ENCODE measurements at regions not wholly inside any gene's neighbourhood (a gene's known extent, or its start where the extent isn't known, plus 50 kb on each side); places are given as distances from the start of the nearest gene placed in this dataset.

DNA sequence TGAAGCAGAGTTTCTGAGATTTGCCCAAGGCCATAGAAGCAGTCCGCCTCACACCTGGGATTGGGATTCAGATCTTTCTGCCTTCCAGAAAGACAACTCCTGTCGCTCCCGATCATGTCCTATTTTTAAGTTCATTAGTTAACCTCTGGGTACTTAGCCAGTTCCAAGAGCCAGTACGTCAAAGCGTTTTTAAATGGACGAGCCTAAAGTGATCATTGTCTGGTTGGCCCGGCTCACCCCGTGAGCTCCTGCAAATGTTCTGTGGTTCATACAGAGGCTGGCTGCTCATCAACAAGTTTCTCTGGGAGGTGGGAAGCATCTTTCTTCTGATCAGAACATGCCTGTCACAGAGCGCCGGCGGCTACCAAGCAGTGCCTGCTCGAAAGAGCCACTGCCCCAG lies 554.5 kb upstream of the WWC1 start:
- no peak for DNase-seq (ENCODE audit: extremely low read depth, low read depth, low spot score)

- no peak for DNase-seq (ENCODE audit: extremely low read depth, low read depth, low spot score)
Measured at GRCh38 chr5:167743695-167744464, 547.6 kb upstream of the WWC1 start.

DNA sequence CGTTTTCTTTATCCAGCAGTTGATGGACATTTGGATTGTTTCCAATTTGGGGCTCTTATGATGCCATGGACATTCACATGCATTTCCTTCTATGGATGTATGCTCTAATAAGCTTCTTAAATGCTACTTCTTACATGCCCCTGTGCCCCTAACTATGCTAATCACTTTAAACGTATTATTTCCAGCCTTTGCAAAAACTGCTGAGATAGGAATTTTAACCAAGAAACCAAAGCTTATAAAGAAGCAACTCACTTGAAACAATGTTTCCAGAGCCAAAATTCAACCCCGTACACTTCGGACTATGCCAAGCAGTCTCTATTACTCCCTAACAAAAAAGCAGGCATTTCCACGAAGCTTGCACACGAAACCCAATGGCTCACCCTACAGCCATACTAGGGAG lies 545.6 kb upstream of the WWC1 start:
- DNase-seq (ENCODE audit: extremely low read depth, low read depth, low spot score) = no peak

- no peak for DNase-seq (ENCODE audit: extremely low read depth, low read depth, low spot score)
Measured at GRCh38 chr5:167750586-167750985, 540.9 kb upstream of the WWC1 start.

- no peak for DNase-seq (ENCODE audit: extremely low read depth, low read depth, low spot score)
Measured at GRCh38 chr5:167752936-167753335, 538.5 kb upstream of the WWC1 start.

GRCh38 chr5:167753725-167754490 lies 537.5 kb upstream of the WWC1 start:
- no peak for DNase-seq (ENCODE audit: extremely low read depth, low read depth, low spot score)

- no peak for DNase-seq (ENCODE audit: extremely low read depth, low read depth, low spot score)
Measured at GRCh38 chr5:167754501-167755021, 536.9 kb upstream of the WWC1 start.

DNA sequence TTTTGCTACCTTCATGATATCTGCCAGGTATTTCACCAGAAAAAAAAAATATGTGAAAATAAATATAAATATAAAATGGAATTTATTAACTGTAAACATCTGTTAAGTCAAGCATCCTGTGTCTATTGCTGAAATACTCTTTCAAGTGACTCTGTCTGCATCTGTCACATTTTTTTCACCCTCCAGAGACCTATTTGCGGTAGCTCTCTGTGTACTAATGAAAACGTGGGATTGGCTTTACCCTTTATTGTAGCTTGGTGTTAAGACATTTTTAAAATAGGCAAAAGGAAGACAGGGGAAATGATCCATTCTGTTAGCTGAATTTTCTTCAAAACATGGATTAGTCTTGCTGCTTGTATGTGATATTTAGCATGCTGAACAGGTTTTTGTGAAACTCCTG lies 536.0 kb upstream of the WWC1 start:
- DNase-seq (ENCODE audit: extremely low read depth, low read depth, low spot score) = no peak

- DNase-seq (ENCODE audit: extremely low read depth, low read depth, low spot score) = no peak
Measured at GRCh38 chr5:167759057-167759821, 532.2 kb upstream of the WWC1 start.

- DNase-seq (ENCODE audit: extremely low read depth, low read depth, low spot score) = no peak
Measured at GRCh38 chr5:167763772-167764171, 527.7 kb upstream of the WWC1 start.

DNA sequence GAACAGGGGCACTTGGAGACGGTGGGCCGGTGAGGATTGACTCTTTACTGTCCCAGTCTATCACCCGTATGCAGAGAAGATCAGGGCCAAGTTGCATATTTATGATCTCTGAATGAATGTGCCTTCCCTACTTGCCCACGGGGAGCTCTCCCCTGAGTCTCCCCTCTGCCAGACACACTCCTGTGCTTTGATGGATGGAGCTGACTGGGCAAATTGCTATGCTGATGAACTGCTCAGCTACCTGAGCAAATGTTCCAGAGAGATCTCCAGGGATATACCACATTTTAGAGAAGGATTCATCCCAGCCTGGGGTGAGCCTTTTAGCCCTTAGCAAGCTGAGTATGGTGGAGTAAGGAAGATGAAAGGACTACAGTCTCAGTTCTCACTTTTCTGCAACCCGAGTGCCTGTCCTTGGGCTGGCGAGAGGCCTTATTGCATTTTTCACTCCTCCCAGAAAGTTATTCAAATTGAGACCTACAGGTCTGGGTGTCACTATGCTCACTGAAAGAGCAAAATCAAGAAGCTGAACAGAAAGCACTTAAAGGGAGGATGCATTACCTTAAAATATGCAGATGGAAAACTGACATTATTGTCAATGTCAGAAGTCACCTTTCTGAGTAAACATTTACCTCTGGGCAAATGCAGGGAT lies 526.7 kb upstream of the WWC1 start:
- no peak for DNase-seq (ENCODE audit: extremely low read depth, low read depth, low spot score)

- DNase-seq (ENCODE audit: extremely low read depth, low read depth, low spot score) = no peak
Measured at GRCh38 chr5:167765352-167765751, 526.1 kb upstream of the WWC1 start.

GRCh38 chr5:167766957-167767356 lies 524.5 kb upstream of the WWC1 start:
- DNase-seq (ENCODE audit: extremely low read depth, low read depth, low spot score) = no peak

DNA sequence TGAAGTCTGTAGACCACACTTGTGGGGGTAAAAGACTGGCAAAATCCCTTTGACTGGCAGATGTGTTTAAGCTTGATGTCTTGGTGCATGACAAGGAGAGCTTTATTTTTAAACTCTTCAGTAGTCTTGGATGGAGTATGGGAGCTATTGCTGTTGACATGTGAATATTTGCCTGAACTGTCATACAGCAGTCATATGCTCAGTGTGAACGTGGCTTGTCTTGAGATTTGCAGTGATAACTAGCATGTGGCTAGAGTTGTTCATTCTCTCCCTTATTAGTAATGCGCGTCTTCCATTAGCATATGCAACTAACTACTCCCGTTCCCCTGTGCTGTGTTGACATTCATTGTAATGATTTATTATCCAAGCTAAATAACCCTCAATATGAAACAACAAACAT lies 523.6 kb upstream of the WWC1 start:
- DNase-seq (ENCODE audit: extremely low read depth, low read depth, low spot score) = no peak

- DNase-seq (ENCODE audit: extremely low read depth, low read depth, low spot score) = no peak
Measured at GRCh38 chr5:167769846-167770413, 521.5 kb upstream of the WWC1 start.

- DNase-seq (ENCODE audit: extremely low read depth, low read depth, low spot score) = no peak
Measured at GRCh38 chr5:167770461-167770860, 521.0 kb upstream of the WWC1 start.

- no peak for DNase-seq (ENCODE audit: extremely low read depth, low read depth, low spot score)
Measured at GRCh38 chr5:167771571-167771970, 519.9 kb upstream of the WWC1 start.

- no peak for DNase-seq (ENCODE audit: extremely low read depth, low read depth, low spot score)
Measured at GRCh38 chr5:167773668-167774301, 517.7 kb upstream of the WWC1 start.

- no peak for DNase-seq (ENCODE audit: extremely low read depth, low read depth, low spot score)
Measured at GRCh38 chr5:167777746-167778145, 513.7 kb upstream of the WWC1 start.

GRCh38 chr5:167778228-167778627 lies 513.2 kb upstream of the WWC1 start:
- DNase-seq (ENCODE audit: extremely low read depth, low read depth, low spot score) = no peak
